ENCODE measurements at regions not wholly inside any gene's neighbourhood (a gene's known extent, or its start where the extent isn't known, plus 50 kb on each side); places are given as distances from the start of the nearest gene placed in this dataset.

DNA sequence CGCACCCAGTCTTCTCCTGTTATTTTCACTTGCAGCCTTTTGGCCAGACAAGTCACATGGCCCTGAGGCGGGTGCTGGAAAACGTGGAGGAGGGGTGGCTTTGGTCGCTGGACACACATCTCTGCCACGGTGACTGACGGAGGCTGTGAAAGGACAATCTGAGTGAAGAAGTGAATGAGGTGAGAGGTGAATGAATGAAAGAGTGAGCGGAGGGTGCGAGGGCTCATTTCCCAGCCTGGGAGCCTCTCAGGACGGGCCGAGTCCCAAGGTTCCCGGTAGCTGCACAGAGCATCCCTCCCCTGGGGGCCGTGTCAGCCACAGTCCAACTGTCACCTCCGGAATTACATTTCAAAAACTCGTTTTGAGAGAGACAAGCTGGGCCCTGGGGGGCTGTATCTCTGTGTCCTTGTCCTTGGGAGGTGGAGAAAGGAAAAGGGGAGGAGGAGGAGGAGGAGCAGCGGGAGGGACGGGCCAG lies 89.6 kb downstream of the UBIAD1 start:
- no peaks in the 10 kb centered on the region for H3K36me3 ChIP-seq (ENCODE audit: insufficient read depth, low read length)
- H4K20me1 ChIP-seq (ENCODE audit: insufficient read depth), result no peaks in the 10 kb centered on the region
- H3K27me3 ChIP-seq (ENCODE audit: insufficient read depth, low read depth, low read length), result no peaks in the 10 kb centered on the region
- H3K9me2 ChIP-seq (ENCODE audit: insufficient read depth, low read length), result no peaks in the 10 kb centered on the region
- no peak overlapping the region for H3K4me2 ChIP-seq (ENCODE audit: low read length)
- H3K79me2 ChIP-seq (replicated peaks; ENCODE audit: insufficient read depth, low read length), result no peaks in the 10 kb centered on the region
- no peak for TF ChIP-seq MXI1 (conservative IDR thresholded peaks at IDR 0.05; ENCODE audit: poor library complexity, severe bottlenecking)
- H3K9me3 ChIP-seq (ENCODE audit: low read length), result no peaks in the 10 kb centered on the region
- no peaks in the 10 kb centered on the region for H3F3A ChIP-seq (ENCODE audit: insufficient read depth, low read length, poor library complexity, severe bottlenecking)
- no peak overlapping the region for H3K4me3 ChIP-seq (ENCODE audit: low read length)
- no peak overlapping the region for H3K27ac ChIP-seq (ENCODE audit: low read length)
- no peak overlapping the region for H3K9ac ChIP-seq (ENCODE audit: low read length)
- no peak overlapping the region for H2AFZ ChIP-seq (ENCODE audit: low read depth, low read length)

DNA sequence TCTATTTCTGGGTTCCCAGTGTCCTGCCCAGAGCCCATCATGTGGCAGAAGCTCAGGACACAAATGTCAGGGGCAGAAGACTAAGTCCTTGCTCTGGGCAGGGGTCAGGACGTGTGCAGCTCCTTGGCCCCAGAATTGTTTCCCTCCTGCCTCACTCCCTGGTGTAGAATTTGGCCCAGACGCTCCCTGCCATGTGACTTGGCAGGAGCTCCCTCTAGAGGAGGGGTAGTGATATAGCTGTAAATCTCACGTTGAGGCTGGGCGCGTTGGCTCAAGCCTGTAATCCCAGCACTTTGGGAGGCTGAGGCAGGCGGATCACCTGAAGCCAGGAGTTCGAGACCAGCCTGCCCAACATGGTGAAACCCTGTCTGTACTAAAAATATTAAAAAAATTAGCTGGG lies 91.2 kb downstream of the UBIAD1 start:
- TF ChIP-seq, protein P1, sequence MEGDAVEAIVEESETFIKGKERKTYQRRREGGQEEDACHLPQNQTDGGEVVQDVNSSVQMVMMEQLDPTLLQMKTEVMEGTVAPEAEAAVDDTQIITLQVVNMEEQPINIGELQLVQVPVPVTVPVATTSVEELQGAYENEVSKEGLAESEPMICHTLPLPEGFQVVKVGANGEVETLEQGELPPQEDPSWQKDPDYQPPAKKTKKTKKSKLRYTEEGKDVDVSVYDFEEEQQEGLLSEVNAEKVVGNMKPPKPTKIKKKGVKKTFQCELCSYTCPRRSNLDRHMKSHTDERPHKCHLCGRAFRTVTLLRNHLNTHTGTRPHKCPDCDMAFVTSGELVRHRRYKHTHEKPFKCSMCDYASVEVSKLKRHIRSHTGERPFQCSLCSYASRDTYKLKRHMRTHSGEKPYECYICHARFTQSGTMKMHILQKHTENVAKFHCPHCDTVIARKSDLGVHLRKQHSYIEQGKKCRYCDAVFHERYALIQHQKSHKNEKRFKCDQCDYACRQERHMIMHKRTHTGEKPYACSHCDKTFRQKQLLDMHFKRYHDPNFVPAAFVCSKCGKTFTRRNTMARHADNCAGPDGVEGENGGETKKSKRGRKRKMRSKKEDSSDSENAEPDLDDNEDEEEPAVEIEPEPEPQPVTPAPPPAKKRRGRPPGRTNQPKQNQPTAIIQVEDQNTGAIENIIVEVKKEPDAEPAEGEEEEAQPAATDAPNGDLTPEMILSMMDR (IDR thresholded peaks at IDR 0.05; ENCODE audit: poor library complexity, severe bottlenecking), result no peak
- TF ChIP-seq RAD21 (conservative IDR thresholded peaks at IDR 0.05), result no peak
- TF ChIP-seq MXI1 (conservative IDR thresholded peaks at IDR 0.05; ENCODE audit: poor library complexity, severe bottlenecking), result no peak
- TF ChIP-seq TAF1 (IDR thresholded peaks at IDR 0.05; ENCODE audit: low read depth), result no peak
- no peak for TF ChIP-seq SMC3 (conservative IDR thresholded peaks at IDR 0.05; ENCODE audit: poor library complexity)
- TF ChIP-seq EZH2 (IDR thresholded peaks at IDR 0.05; ENCODE audit: borderline replicate concordance, insufficient read depth, low read length, poor library complexity, severe bottlenecking), result no peak
- Histone ChIP-seq H3K4me2 (ENCODE audit: low read length) (no peak overlapping the region), H3K4me3 (ENCODE audit: low read length) (no peak overlapping the region)

DNA sequence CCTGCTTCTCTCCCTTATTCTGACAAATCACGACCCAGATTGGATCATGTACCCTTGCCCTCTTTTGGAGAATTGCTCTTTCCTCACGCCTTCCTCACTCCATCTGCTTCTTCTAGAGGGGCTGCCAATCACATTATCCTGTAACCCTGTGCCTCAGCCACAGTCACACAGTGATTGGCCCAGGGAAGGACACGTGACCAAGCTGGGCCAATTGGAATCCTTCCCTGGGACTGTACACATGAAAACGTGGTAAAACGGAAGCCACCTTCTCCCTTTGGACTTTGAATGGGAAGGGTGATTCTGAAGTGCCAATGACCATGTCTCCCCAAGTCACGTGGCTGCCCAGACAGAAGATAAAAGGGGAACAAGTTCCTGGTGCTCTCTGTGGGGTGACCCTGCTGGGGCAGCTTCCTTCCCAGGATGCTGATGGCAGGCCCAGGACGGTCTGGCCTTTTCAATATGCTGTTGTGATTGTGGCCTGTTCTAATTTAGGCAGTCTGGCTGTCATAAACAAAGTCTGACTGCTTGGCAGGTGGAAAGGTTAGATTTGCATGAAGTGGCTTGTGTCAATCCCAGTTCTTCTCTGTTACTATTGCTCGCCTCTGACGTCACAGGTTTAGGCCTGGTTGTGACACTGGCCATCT lies 92.9 kb downstream of the UBIAD1 start:
- H3K9me3 ChIP-seq (ENCODE audit: low read length), result no peaks in the 10 kb centered on the region
- H2AFZ ChIP-seq (ENCODE audit: low read depth, low read length), result no peak overlapping the region
- H3K36me3 ChIP-seq (ENCODE audit: insufficient read depth, low read length), result no peaks in the 10 kb centered on the region
- no peak for TF ChIP-seq EP300 (conservative IDR thresholded peaks at IDR 0.05; ENCODE audit: poor library complexity, severe bottlenecking)
- no peak for TF ChIP-seq MXI1 (conservative IDR thresholded peaks at IDR 0.05; ENCODE audit: poor library complexity, severe bottlenecking)
- TF ChIP-seq, protein P2, sequence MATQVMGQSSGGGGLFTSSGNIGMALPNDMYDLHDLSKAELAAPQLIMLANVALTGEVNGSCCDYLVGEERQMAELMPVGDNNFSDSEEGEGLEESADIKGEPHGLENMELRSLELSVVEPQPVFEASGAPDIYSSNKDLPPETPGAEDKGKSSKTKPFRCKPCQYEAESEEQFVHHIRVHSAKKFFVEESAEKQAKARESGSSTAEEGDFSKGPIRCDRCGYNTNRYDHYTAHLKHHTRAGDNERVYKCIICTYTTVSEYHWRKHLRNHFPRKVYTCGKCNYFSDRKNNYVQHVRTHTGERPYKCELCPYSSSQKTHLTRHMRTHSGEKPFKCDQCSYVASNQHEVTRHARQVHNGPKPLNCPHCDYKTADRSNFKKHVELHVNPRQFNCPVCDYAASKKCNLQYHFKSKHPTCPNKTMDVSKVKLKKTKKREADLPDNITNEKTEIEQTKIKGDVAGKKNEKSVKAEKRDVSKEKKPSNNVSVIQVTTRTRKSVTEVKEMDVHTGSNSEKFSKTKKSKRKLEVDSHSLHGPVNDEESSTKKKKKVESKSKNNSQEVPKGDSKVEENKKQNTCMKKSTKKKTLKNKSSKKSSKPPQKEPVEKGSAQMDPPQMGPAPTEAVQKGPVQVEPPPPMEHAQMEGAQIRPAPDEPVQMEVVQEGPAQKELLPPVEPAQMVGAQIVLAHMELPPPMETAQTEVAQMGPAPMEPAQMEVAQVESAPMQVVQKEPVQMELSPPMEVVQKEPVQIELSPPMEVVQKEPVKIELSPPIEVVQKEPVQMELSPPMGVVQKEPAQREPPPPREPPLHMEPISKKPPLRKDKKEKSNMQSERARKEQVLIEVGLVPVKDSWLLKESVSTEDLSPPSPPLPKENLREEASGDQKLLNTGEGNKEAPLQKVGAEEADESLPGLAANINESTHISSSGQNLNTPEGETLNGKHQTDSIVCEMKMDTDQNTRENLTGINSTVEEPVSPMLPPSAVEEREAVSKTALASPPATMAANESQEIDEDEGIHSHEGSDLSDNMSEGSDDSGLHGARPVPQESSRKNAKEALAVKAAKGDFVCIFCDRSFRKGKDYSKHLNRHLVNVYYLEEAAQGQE (IDR thresholded peaks at IDR 0.05; ENCODE audit: borderline replicate concordance), result no peak
- TF ChIP-seq SMC3 (conservative IDR thresholded peaks at IDR 0.05; ENCODE audit: poor library complexity), result no peak
- TF ChIP-seq, protein P1 (IDR thresholded peaks at IDR 0.05; ENCODE audit: poor library complexity, severe bottlenecking), result no peak
- TF ChIP-seq POLR2AphosphoS5 (IDR thresholded peaks at IDR 0.05), result no peak
- TF ChIP-seq TAF1 (IDR thresholded peaks at IDR 0.05; ENCODE audit: low read depth), result no peak
- TF ChIP-seq EZH2 (IDR thresholded peaks at IDR 0.05; ENCODE audit: borderline replicate concordance, insufficient read depth, low read length, poor library complexity, severe bottlenecking), result no peak
- TF ChIP-seq RAD21 (conservative IDR thresholded peaks at IDR 0.05), result no peak
- H3K79me2 ChIP-seq (replicated peaks; ENCODE audit: insufficient read depth, low read length), result no peaks in the 10 kb centered on the region
- no peak overlapping the region for H3K9ac ChIP-seq (ENCODE audit: low read length)
- H3K4me2 ChIP-seq (ENCODE audit: low read length), result no peak overlapping the region
- H3F3A ChIP-seq (ENCODE audit: insufficient read depth, low read length, poor library complexity, severe bottlenecking), result no peaks in the 10 kb centered on the region
- no peaks in the 10 kb centered on the region for H3K27me3 ChIP-seq (ENCODE audit: insufficient read depth, low read depth, low read length)
- no peak overlapping the region for H3K27ac ChIP-seq (ENCODE audit: low read length)
- H4K20me1 ChIP-seq (ENCODE audit: insufficient read depth), result no peaks in the 10 kb centered on the region
- H3K4me3 ChIP-seq (ENCODE audit: low read length), result no peak overlapping the region
- no peaks in the 10 kb centered on the region for H3K9me2 ChIP-seq (ENCODE audit: insufficient read depth, low read length)

More for the DNA sequence above, 91.2 kb downstream of the UBIAD1 start:
- no peaks in the 10 kb centered on the region for H4K20me1 ChIP-seq (ENCODE audit: insufficient read depth)
- H3K9me2 ChIP-seq (ENCODE audit: insufficient read depth, low read length), result no peaks in the 10 kb centered on the region
- H3K36me3 ChIP-seq (ENCODE audit: insufficient read depth, low read length), result no peaks in the 10 kb centered on the region
- H3K79me2 ChIP-seq (replicated peaks; ENCODE audit: insufficient read depth, low read length), result no peaks in the 10 kb centered on the region
- no peaks in the 10 kb centered on the region for H3F3A ChIP-seq (ENCODE audit: insufficient read depth, low read length, poor library complexity, severe bottlenecking)
- H3K27ac ChIP-seq (ENCODE audit: low read length), result no peak overlapping the region
- H3K27me3 ChIP-seq (ENCODE audit: insufficient read depth, low read depth, low read length), result no peaks in the 10 kb centered on the region
- no peak overlapping the region for H2AFZ ChIP-seq (ENCODE audit: low read depth, low read length)
- H3K9ac ChIP-seq (ENCODE audit: low read length), result no peak overlapping the region
- no peaks in the 10 kb centered on the region for H3K9me3 ChIP-seq (ENCODE audit: low read length)
